ENCODE measurements at regions not wholly inside any gene's neighbourhood (a gene's known extent, or its start where the extent isn't known, plus 50 kb on each side); places are given as distances from the start of the nearest gene placed in this dataset.

GRCh38 chr17:70375406-70375805, 206.1 kb downstream of the KCNJ2 start:
- TF ChIP-seq EZH2phosphoT487 (IDR thresholded peaks at IDR 0.05; ENCODE audit: low read depth, severe bottlenecking, unreplicated experiment): no peak
- TF ChIP-seq CTCF (IDR thresholded peaks at IDR 0.05; ENCODE audit: poor library complexity): no peak
- TF ChIP-seq EZH2 (IDR thresholded peaks at IDR 0.05; ENCODE audit: borderline replicate concordance): no peak

All from hepatocyte (in vitro differentiated cells).